HEK293 (cell line): ENCODE measurements at regions not wholly inside any gene's neighbourhood (a gene's known extent, or its start where the extent isn't known, plus 50 kb on each side); places are given as distances from the start of the nearest gene placed in this dataset.

Experiments used
- CTCF ChIA-PET: fragments of 350-600 bp; formaldehyde crosslinking; extraction: SDS; loops from one replicate; lab custom pipeline; 2021; ENCODE audit warnings: antibody characterized with exemption; lab: Yijun Ruan, JAX
- POLR2A ChIA-PET: fragments of 300-600 bp; formaldehyde crosslinking; extraction: SDS; loops from one replicate; lab custom pipeline; 2020; ENCODE audit warnings: antibody characterized with exemption, inconsistent platforms; lab: Yijun Ruan, JAX
- H3K27ac ChIP-seq: fragments of 200-500 bp; sonication (Bioruptor generic); 2 replicates; pipeline ENCODE4 v1.5.1; 2014; ENCODE audit warnings: low read depth, low read length, control low read depth, inconsistent platforms; ENCODE audit errors: extremely low read depth
- H3K36me3 ChIP-seq, 2 experiments: fragments of 200-500 bp in 1 of 2; sonication (Bioruptor generic) in 1 of 2; 1 replicate in 1 of 2; 2 replicates in 1 of 2; pipeline ENCODE4 v1.5.1; 2014 to 2017; ENCODE audit warnings: inconsistent platforms in 2 of 2, low read length in 2 of 2; ENCODE audit not compliant: control insufficient read depth in 2 of 2, insufficient read depth in 1 of 2
- H3K4me1 ChIP-seq: fragments of 200-500 bp; sonication (Bioruptor generic); 2 replicates; pipeline ENCODE4 v1.5.1; 2014; ENCODE audit warnings: mild to moderate bottlenecking, low read length, inconsistent platforms; ENCODE audit not compliant: control insufficient read depth, insufficient read depth
- H3K4me3 ChIP-seq: 2 replicates; pipeline ENCODE4 v1.5.1; 2011; ENCODE audit warnings: low read depth, mild to moderate bottlenecking, control low read depth, low read length, moderate library complexity
- H3K9me3 ChIP-seq: fragments of 200-500 bp; sonication (Bioruptor generic); 2 replicates; pipeline ENCODE4 v1.5.1; 2014; ENCODE audit warnings: low read depth, low read length, inconsistent platforms; ENCODE audit not compliant: control insufficient read depth, insufficient read depth
- FEZF1 ChIP-seq: fragments of 450-650 bp; formaldehyde crosslinking; IDR thresholded peaks from 2 replicates; pipeline ENCODE4 v1.5.1; 2016; ENCODE audit warnings: missing biosample characterization, missing genetic modification characterization
- HOXA7 ChIP-seq: sonication (generic); formaldehyde crosslinking; IDR thresholded peaks from 2 replicates; pipeline ENCODE4 v1.8.1; 2022; ENCODE audit warnings: missing genetic modification reagents, borderline replicate concordance
- KLF1 ChIP-seq: fragments of 450-650 bp; formaldehyde crosslinking; IDR thresholded peaks from 2 replicates; pipeline ENCODE4 v1.5.1; 2016; ENCODE audit warnings: missing biosample characterization, missing genetic modification characterization
- KLF8 ChIP-seq: fragments of 450-650 bp; formaldehyde crosslinking; IDR thresholded peaks from 2 replicates; pipeline ENCODE4 v1.5.1; 2016; ENCODE audit warnings: missing biosample characterization, missing genetic modification characterization
- OVOL3 ChIP-seq: fragments of 450-650 bp; formaldehyde crosslinking; IDR thresholded peaks from 2 replicates; pipeline ENCODE4 v1.5.1; 2016; ENCODE audit warnings: missing biosample characterization, missing genetic modification characterization
- PRDM10 ChIP-seq: fragments of 450-650 bp; formaldehyde crosslinking; IDR thresholded peaks from 2 replicates; pipeline ENCODE4 v1.5.1; 2016; ENCODE audit warnings: missing biosample characterization, missing genetic modification characterization
- SCRT2 ChIP-seq: fragments of 450-650 bp; formaldehyde crosslinking; IDR thresholded peaks from 2 replicates; pipeline ENCODE4 v1.5.1; 2016; ENCODE audit warnings: missing biosample characterization, missing genetic modification characterization
- SP2 ChIP-seq: fragments of 450-650 bp; formaldehyde crosslinking; IDR thresholded peaks from 2 replicates; pipeline ENCODE4 v1.5.1; 2016; ENCODE audit warnings: missing biosample characterization, missing genetic modification characterization
- ZNF10 ChIP-seq: fragments of 450-650 bp; formaldehyde crosslinking; IDR thresholded peaks from 2 replicates; pipeline ENCODE4 v1.5.1; 2017; ENCODE audit warnings: missing biosample characterization, missing genetic modification characterization
- ZNF157 ChIP-seq: fragments of 450-650 bp; formaldehyde crosslinking; IDR thresholded peaks from 2 replicates; pipeline ENCODE4 v1.5.1; 2016; ENCODE audit warnings: missing biosample characterization, missing genetic modification characterization
- ZNF18 ChIP-seq: fragments of 450-650 bp; formaldehyde crosslinking; IDR thresholded peaks from 2 replicates; pipeline ENCODE4 v1.5.1; 2016; ENCODE audit warnings: missing biosample characterization, missing genetic modification characterization
- ZNF2 ChIP-seq: fragments of 450-650 bp; formaldehyde crosslinking; IDR thresholded peaks from 2 replicates; pipeline ENCODE4 v1.5.1; 2016; ENCODE audit warnings: missing biosample characterization, missing genetic modification characterization
- ZNF202 ChIP-seq: fragments of 450-650 bp; formaldehyde crosslinking; IDR thresholded peaks from 2 replicates; pipeline ENCODE4 v1.5.1; 2016; ENCODE audit warnings: missing biosample characterization, missing genetic modification characterization, borderline replicate concordance
- ZNF214 ChIP-seq: fragments of 450-650 bp; formaldehyde crosslinking; IDR thresholded peaks from 2 replicates; pipeline ENCODE4 v1.5.1; 2017; ENCODE audit warnings: missing biosample characterization, mild to moderate bottlenecking, missing genetic modification characterization, borderline replicate concordance
- ZNF302 ChIP-seq: fragments of 450-650 bp; formaldehyde crosslinking; IDR thresholded peaks from 2 replicates; pipeline ENCODE4 v1.5.1; 2016; ENCODE audit warnings: missing biosample characterization, missing genetic modification characterization, low read depth
- ZNF350 ChIP-seq: fragments of 450-650 bp; formaldehyde crosslinking; IDR thresholded peaks from 2 replicates; pipeline ENCODE4 v1.5.0; 2017; ENCODE audit warnings: missing biosample characterization, mild to moderate bottlenecking, missing genetic modification characterization
- ZNF362 ChIP-seq: fragments of 450-650 bp; formaldehyde crosslinking; IDR thresholded peaks from 2 replicates; pipeline ENCODE4 v1.5.1; 2016; ENCODE audit warnings: missing biosample characterization, missing genetic modification characterization
- ZNF366 ChIP-seq: fragments of 450-650 bp; formaldehyde crosslinking; conservative IDR thresholded peaks from 2 replicates; pipeline ENCODE4 v1.5.1; 2016; ENCODE audit warnings: missing biosample characterization, missing genetic modification characterization
- ZNF514 ChIP-seq: fragments of 450-650 bp; formaldehyde crosslinking; IDR thresholded peaks from 2 replicates; pipeline ENCODE4 v1.5.1; 2016; ENCODE audit warnings: missing biosample characterization, missing genetic modification characterization
- ZNF639 ChIP-seq: fragments of 450-650 bp; formaldehyde crosslinking; IDR thresholded peaks from 2 replicates; pipeline ENCODE4 v1.5.1; 2016; ENCODE audit warnings: missing biosample characterization, missing genetic modification characterization
- ZNF654 ChIP-seq: fragments of 450-650 bp; formaldehyde crosslinking; IDR thresholded peaks from 2 replicates; pipeline ENCODE4 v1.5.1; 2016; ENCODE audit warnings: low read depth, missing biosample characterization, missing genetic modification characterization
- ZNF785 ChIP-seq: fragments of 450-650 bp; formaldehyde crosslinking; IDR thresholded peaks from 2 replicates; pipeline ENCODE4 v1.5.1; 2016; ENCODE audit warnings: missing biosample characterization, missing genetic modification characterization
- ZNF830 ChIP-seq: fragments of 450-650 bp; IDR thresholded peaks from 2 replicates; pipeline ENCODE4 v1.5.0; 2018; ENCODE audit warnings: missing biosample characterization, missing genetic modification characterization, low read depth, mild to moderate bottlenecking, moderate library complexity
- TF ChIP-seq, protein P1 (sequence below): fragments of 450-650 bp; formaldehyde crosslinking; IDR thresholded peaks from 2 replicates; pipeline ENCODE4 v1.5.1; 2016; ENCODE audit warnings: missing biosample characterization, missing genetic modification characterization
- TF ChIP-seq, protein P2 (sequence below): fragments of 450-650 bp; formaldehyde crosslinking; IDR thresholded peaks from 2 replicates; pipeline ENCODE4 v1.5.1; 2016; ENCODE audit warnings: missing biosample characterization, missing genetic modification characterization

DNA sequence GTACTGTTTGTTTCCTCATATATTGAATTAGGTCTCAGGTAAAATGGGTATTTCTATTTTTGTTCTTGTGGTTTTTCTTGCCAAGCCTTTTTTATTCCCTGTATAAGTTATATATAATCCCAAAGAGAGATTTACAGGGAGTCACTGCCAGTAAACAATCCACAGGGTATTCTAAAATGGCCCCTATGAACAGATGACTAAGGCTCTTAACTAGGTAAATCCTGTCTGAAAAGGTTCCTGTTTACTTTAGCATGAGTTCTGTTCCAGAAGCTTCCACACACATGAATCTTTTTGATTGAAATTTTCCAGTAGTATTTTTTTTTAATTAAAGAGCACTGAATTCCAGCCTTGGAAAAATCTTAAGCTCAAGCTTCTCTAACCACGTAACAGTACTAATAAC, 552.8 kb upstream of the CCDC179 start:
- CTCF ChIA-PET: no interaction called here
- H3K4me1 ChIP-seq: no peaks in the 10 kb centered on the region

GRCh38 chr11:23423104-23423503, 562.8 kb upstream of the CCDC179 start:
- POLR2A ChIA-PET: no interaction called here
- CTCF ChIA-PET: no interaction called here
- no peak overlapping the region for H3K27ac ChIP-seq
- TF ChIP-seq FEZF1 (tag by site-specific recombination) (no peak), ZNF654 (tag by site-specific recombination) (no peak), ZNF157 (tag by site-specific recombination) (no peak), ZNF10 (tag by site-specific recombination) (no peak), KLF1 (tag by site-specific recombination) (no peak), ZNF362 (tag by site-specific recombination) (no peak), SP2 (tag by site-specific recombination) (no peak), ZNF350 (tag by site-specific recombination) (no peak)
- TF ChIP-seq, protein P1, sequence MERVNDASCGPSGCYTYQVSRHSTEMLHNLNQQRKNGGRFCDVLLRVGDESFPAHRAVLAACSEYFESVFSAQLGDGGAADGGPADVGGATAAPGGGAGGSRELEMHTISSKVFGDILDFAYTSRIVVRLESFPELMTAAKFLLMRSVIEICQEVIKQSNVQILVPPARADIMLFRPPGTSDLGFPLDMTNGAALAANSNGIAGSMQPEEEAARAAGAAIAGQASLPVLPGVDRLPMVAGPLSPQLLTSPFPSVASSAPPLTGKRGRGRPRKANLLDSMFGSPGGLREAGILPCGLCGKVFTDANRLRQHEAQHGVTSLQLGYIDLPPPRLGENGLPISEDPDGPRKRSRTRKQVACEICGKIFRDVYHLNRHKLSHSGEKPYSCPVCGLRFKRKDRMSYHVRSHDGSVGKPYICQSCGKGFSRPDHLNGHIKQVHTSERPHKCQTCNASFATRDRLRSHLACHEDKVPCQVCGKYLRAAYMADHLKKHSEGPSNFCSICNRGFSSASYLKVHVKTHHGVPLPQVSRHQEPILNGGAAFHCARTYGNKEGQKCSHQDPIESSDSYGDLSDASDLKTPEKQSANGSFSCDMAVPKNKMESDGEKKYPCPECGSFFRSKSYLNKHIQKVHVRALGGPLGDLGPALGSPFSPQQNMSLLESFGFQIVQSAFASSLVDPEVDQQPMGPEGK (tag by site-specific recombination): no peak

More for the DNA sequence above, 552.8 kb upstream of the CCDC179 start:
- Histone ChIP-seq H3K27ac (no peak overlapping the region), H3K36me3 (no peaks in the 10 kb centered on the region), H3K4me3 (no peak overlapping the region), H3K9me3 (no peaks in the 10 kb centered on the region)
- POLR2A ChIA-PET: no interaction called here
- no peak for TF ChIP-seq ZNF785 (tag by site-specific recombination)
- no peak for TF ChIP-seq ZNF830 (tag by site-specific recombination)
- TF ChIP-seq, protein P2, sequence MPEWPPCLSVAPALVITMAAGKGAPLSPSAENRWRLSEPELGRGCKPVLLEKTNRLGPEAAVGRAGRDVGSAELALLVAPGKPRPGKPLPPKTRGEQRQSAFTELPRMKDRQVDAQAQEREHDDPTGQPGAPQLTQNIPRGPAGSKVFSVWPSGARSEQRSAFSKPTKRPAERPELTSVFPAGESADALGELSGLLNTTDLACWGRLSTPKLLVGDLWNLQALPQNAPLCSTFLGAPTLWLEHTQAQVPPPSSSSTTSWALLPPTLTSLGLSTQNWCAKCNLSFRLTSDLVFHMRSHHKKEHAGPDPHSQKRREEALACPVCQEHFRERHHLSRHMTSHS: no peak
- TF ChIP-seq PRDM10 (tag by site-specific recombination): no peak
- no peak for TF ChIP-seq ZNF202 (tag by site-specific recombination)
- no peak for TF ChIP-seq HOXA7 (CRISPR knock-in tag)
- TF ChIP-seq ZNF214 (tag by site-specific recombination): no peak
- no peak for TF ChIP-seq KLF8 (tag by site-specific recombination)
- TF ChIP-seq ZNF639: no peak
- no peak for TF ChIP-seq ZNF2
- TF ChIP-seq OVOL3: no peak
- no peak for TF ChIP-seq ZNF366 (tag by site-specific recombination)
- no peak for TF ChIP-seq SCRT2 (tag by site-specific recombination)
- TF ChIP-seq ZNF302 (tag by site-specific recombination): no peak
- TF ChIP-seq ZNF514 (tag by site-specific recombination): no peak
- TF ChIP-seq FEZF1 (tag by site-specific recombination): no peak
- no peak for TF ChIP-seq ZNF18

More at GRCh38 chr11:23423104-23423503, 562.8 kb upstream of the CCDC179 start:
- Histone ChIP-seq H3K4me3 (no peak overlapping the region), H3K9me3 (no peaks in the 10 kb centered on the region), H3K4me1 (no peaks in the 10 kb centered on the region), H3K36me3 (no peaks in the 10 kb centered on the region)
